ENCODE measurements at regions not wholly inside any gene's neighbourhood (a gene's known extent, or its start where the extent isn't known, plus 50 kb on each side); places are given as distances from the start of the nearest gene placed in this dataset.

- ChIA-PET CTCF (interaction anchor here (1.0 kb wide), 1 partner anchor 15 kb away, joined by 3 read pairs; no protein-coding TSS in a partner anchor), POLR2A (no interaction called here)
- no peak for DNase-seq (ENCODE audit: extremely low spot score)
- TF ChIP-seq CTCF (IDR thresholded peaks at IDR 0.05; ENCODE audit: control extremely low read depth, extremely low read depth, low read depth, missing control alignments) = no peak
Measured at GRCh38 chr10:92761571-92761970, 71.8 kb downstream of the HHEX start.

GRCh38 chr10:92763634-92764155 lies 73.9 kb downstream of the HHEX start:
- DNase-seq (ENCODE audit: extremely low spot score) = no peak
- CTCF ChIA-PET = interaction anchor here (0.8 to 1.1 kb wide), 2 partner anchors 10 to 29 kb away, joined by 3 read pairs; no protein-coding TSS in a partner anchor

GRCh38 chr10:92766451-92766850 lies 76.7 kb downstream of the HHEX start:
- CTCF ChIA-PET = no interaction called here
- no peak for TF ChIP-seq CTCF (IDR thresholded peaks at IDR 0.05; ENCODE audit: control extremely low read depth, extremely low read depth, low read depth, missing control alignments)
- DNase-seq (ENCODE audit: extremely low spot score) = no peak
- POLR2A ChIA-PET = no interaction called here

More at GRCh38 chr10:92763634-92764155, 73.9 kb downstream of the HHEX start:
- TF ChIP-seq CTCF (IDR thresholded peaks at IDR 0.05; ENCODE audit: control extremely low read depth, extremely low read depth, low read depth, missing control alignments) = no peak
- POLR2A ChIA-PET = no interaction called here

- CTCF ChIA-PET = no interaction called here
- TF ChIP-seq CTCF (IDR thresholded peaks at IDR 0.05; ENCODE audit: control extremely low read depth, extremely low read depth, low read depth, missing control alignments) = no peak
- DNase-seq (ENCODE audit: extremely low spot score) = no peak
- POLR2A ChIA-PET = no interaction called here
Measured at GRCh38 chr10:92768104-92768503, 78.3 kb downstream of the HHEX start.

- no peak for TF ChIP-seq CTCF (IDR thresholded peaks at IDR 0.05; ENCODE audit: control extremely low read depth, extremely low read depth, low read depth, missing control alignments)
- DNase-seq (ENCODE audit: extremely low spot score) = no peak
- POLR2A ChIA-PET = no interaction called here
- CTCF ChIA-PET = interaction anchor here (1.2 kb wide), 1 partner anchor 10 kb away, joined by 3 read pairs; no protein-coding TSS in a partner anchor
Measured at GRCh38 chr10:92773776-92774175, 74.5 kb upstream of the EXOC6 start.

- DNase-seq (ENCODE audit: extremely low spot score) = no peak
- POLR2A ChIA-PET = no interaction called here
- TF ChIP-seq CTCF (IDR thresholded peaks at IDR 0.05; ENCODE audit: control extremely low read depth, extremely low read depth, low read depth, missing control alignments) = no peak
- CTCF ChIA-PET = interaction anchor here (1.5 kb wide), 1 partner anchor 7 kb away, joined by 4 read pairs; no protein-coding TSS in a partner anchor
Measured at GRCh38 chr10:92778091-92778490, 70.2 kb upstream of the EXOC6 start.
